HCT116 (cell line): ENCODE measurements at regions not wholly inside any gene's neighbourhood (a gene's known extent, or its start where the extent isn't known, plus 50 kb on each side); places are given as distances from the start of the nearest gene placed in this dataset.

ENCODE experiments used
- ATAC-seq: fragments of 200-7000 bp; cut with Tn5 transposase; 2 replicates; pipeline ENCODE4 v1.9.1; 2020; ENCODE audit warnings: mild to moderate bottlenecking, moderate library complexity
- BruUV-seq: library from RNA; stranded (reverse); fragments of 400-500 nt; replicated peaks from 2 replicates; lab custom pipeline; 2021; lab: Mats Ljungman, UMichigan
- CTCF ChIA-PET: fragments of 300-600 bp; sonication (Branson Sonifier 250); formaldehyde crosslinking; loops from one replicate; lab custom pipeline; 2021; ENCODE audit warnings: antibody characterized with exemption; lab: Charles Lee
- POLR2A ChIA-PET: fragments of 300-600, 350-600 bp; sonication (Branson Sonifier 250); formaldehyde crosslinking; loops from one replicate; lab custom pipeline; 2021; ENCODE audit warnings: antibody characterized with exemption; lab: Charles Lee
- RAD21 ChIA-PET, 2 experiments: fragments of 300-600 bp; sonication (Branson Sonifier 250); formaldehyde crosslinking; loops; one replicate each; lab custom pipeline; 2023; ENCODE audit warnings: low total read pairs in 2 of 2; ENCODE audit not compliant: uncharacterized antibody in 2 of 2, unreplicated experiment in 2 of 2, low non-redundant PET in 1 of 2; lab: Charles Lee
- DNase-seq: peaks from one replicate; pipeline ENCODE4 v3.0.0-alpha.2; 2010; ENCODE audit warnings: low read depth, low spot score
- H2AFZ ChIP-seq: fragments of 200-600 bp; shearing (Covaris generic), sonication (generic); 2 replicates; pipeline ENCODE4 v1.6.1; 2017; ENCODE audit warnings: low read depth, mixed run types, mixed read lengths, antibody characterized with exemption, low read length; ENCODE audit not compliant: poor library complexity, severe bottlenecking
- H3K27ac ChIP-seq: 2 replicates; pipeline ENCODE4 v1.5.1; 2012; ENCODE audit warnings: low read depth, low read length
- H3K27me3 ChIP-seq: fragments of 200-600 bp; sonication (generic); 2 replicates; pipeline ENCODE4 v1.6.1; 2016; ENCODE audit warnings: mixed run types, low read length, mixed read lengths; ENCODE audit not compliant: insufficient read depth
- H3K36me3 ChIP-seq, 2 experiments: fragments of 200-500 bp in 1 of 2; fragments of 200-600 bp in 1 of 2; sonication (Bioruptor generic) in 1 of 2; sonication (generic) in 1 of 2; 2 replicates each; pipeline versions ENCODE4 v1.5.1 to v1.6.1; 2014 to 2016; ENCODE audit warnings: low read length in 2 of 2, inconsistent platforms in 1 of 2, mixed read lengths in 1 of 2, mixed run types in 1 of 2; ENCODE audit not compliant: insufficient read depth in 2 of 2, control insufficient read depth in 1 of 2
- H3K4me1 ChIP-seq, 2 experiments: fragments of 200-600 bp in 1 of 2; sonication (generic) in 1 of 2; 2 replicates each; pipeline versions ENCODE4 v1.5.1 to v1.6.1; 2012 to 2017; ENCODE audit warnings: low read length in 2 of 2, inconsistent platforms in 1 of 2, mild to moderate bottlenecking in 1 of 2, mixed read lengths in 1 of 2, mixed run types in 1 of 2, moderate library complexity in 1 of 2; ENCODE audit not compliant: insufficient read depth in 2 of 2, control insufficient read depth in 1 of 2
- H3K4me2 ChIP-seq: fragments of 200-600 bp; sonication (generic); 2 replicates; pipeline ENCODE4 v1.6.1; 2017; ENCODE audit warnings: mixed run types, low read length, mixed read lengths
- H3K4me3 ChIP-seq, 2 experiments: fragments of 200-600 bp in 1 of 2; sonication (generic) in 1 of 2; replicated peaks in 1 of 2; 2 replicates each; pipeline ENCODE4 v1.5.1; 2011 to 2016; ENCODE audit warnings: low read length in 2 of 2, control low read depth in 1 of 2, low read depth in 1 of 2, mild to moderate bottlenecking in 1 of 2, mixed read lengths in 1 of 2, mixed run types in 1 of 2
- H3K79me2 ChIP-seq: fragments of 200-600 bp; sonication (generic); 2 replicates; pipeline ENCODE4 v1.6.1; 2017; ENCODE audit warnings: mild to moderate bottlenecking, mixed run types, low read length, moderate library complexity, mixed read lengths; ENCODE audit not compliant: insufficient read depth
- H3K9ac ChIP-seq: fragments of 200-600 bp; sonication (generic); 2 replicates; pipeline ENCODE4 v1.6.1; 2016; ENCODE audit warnings: low read length, mixed read lengths
- H3K9me2 ChIP-seq: fragments of 200-600 bp; sonication (generic), shearing (Covaris generic); 2 replicates; pipeline ENCODE4 v1.6.1; 2017; ENCODE audit warnings: mixed run types, mild to moderate bottlenecking, moderate library complexity; ENCODE audit not compliant: insufficient read depth
- H3K9me3 ChIP-seq, 2 experiments: fragments of 200-500 bp in 1 of 2; fragments of 200-600 bp in 1 of 2; sonication (Bioruptor generic) in 1 of 2; sonication (generic) in 1 of 2; 2 replicates each; pipeline ENCODE4 v1.6.1; 2014 to 2017; ENCODE audit warnings: low read length in 2 of 2, mixed read lengths in 2 of 2, inconsistent platforms in 1 of 2, low read depth in 1 of 2, mild to moderate bottlenecking in 1 of 2, mixed run types in 1 of 2, moderate library complexity in 1 of 2; ENCODE audit not compliant: control insufficient read depth in 1 of 2, insufficient read depth in 1 of 2
- H4K20me1 ChIP-seq: fragments of 200-600 bp; sonication (generic), shearing (Covaris generic); 2 replicates; pipeline ENCODE4 v1.6.1; 2017; ENCODE audit warnings: mixed run types, mild to moderate bottlenecking, moderate library complexity; ENCODE audit not compliant: insufficient read depth
- CBX3 ChIP-seq: IDR thresholded peaks from 2 replicates; pipeline ENCODE4 v1.6.1; 2012; ENCODE audit warnings: low read depth
- CEBPB ChIP-seq: IDR thresholded peaks from 2 replicates; pipeline ENCODE4 v1.6.1; 2012; ENCODE audit warnings: low read depth
- CTCF ChIP-seq, 3 experiments: fragments of 200-600 bp in 1 of 3; sonication (generic) in 1 of 3; IDR thresholded peaks in 2 of 3; conservative IDR thresholded peaks in 1 of 3; 2 replicates each; pipeline ENCODE4 v1.5.1; 2012 to 2017; ENCODE audit warnings: low read depth in 2 of 3, low read length in 2 of 3, antibody characterized with exemption in 1 of 3, borderline replicate concordance in 1 of 3, control low read depth in 1 of 3, mild to moderate bottlenecking in 1 of 3, mixed read lengths in 1 of 3, mixed run types in 1 of 3, moderate library complexity in 1 of 3; ENCODE audit not compliant: insufficient read depth in 1 of 3
- MAX ChIP-seq: IDR thresholded peaks from 2 replicates; pipeline ENCODE4 v1.6.1; 2012
- POLR2AphosphoS5 ChIP-seq: IDR thresholded peaks from 2 replicates; pipeline ENCODE4 v1.6.1; 2011; ENCODE audit warnings: mild to moderate bottlenecking, low read depth, low read length, moderate library complexity
- REST ChIP-seq: IDR thresholded peaks from 2 replicates; pipeline ENCODE4 v1.6.1; 2012; ENCODE audit warnings: low read depth
- TCF7L2 ChIP-seq: IDR thresholded peaks from 2 replicates; pipeline ENCODE4 v1.7.0; 2011; ENCODE audit warnings: borderline replicate concordance, inconsistent platforms; ENCODE audit not compliant: insufficient read depth, insufficient read length; ENCODE audit errors: extremely low read depth
- ZBTB33 ChIP-seq: IDR thresholded peaks from 2 replicates; pipeline ENCODE4 v1.6.1; 2011; ENCODE audit warnings: mild to moderate bottlenecking, low read length, moderate library complexity; ENCODE audit not compliant: insufficient replicate concordance; ENCODE audit errors: extremely low read depth
- ZNF274 ChIP-seq: fragments of 200-500 bp; sonication (Bioruptor generic); IDR thresholded peaks from 2 replicates; pipeline ENCODE4 v1.6.1; 2014; ENCODE audit warnings: mild to moderate bottlenecking, low read depth, low read length, inconsistent platforms
- intact Hi-C: fragments of 100-400 bp; cut with micrococcal nuclease; formaldehyde crosslinking; loops from 2 replicates; pipeline ENCODE4 v1.10.0; 2022

DNA sequence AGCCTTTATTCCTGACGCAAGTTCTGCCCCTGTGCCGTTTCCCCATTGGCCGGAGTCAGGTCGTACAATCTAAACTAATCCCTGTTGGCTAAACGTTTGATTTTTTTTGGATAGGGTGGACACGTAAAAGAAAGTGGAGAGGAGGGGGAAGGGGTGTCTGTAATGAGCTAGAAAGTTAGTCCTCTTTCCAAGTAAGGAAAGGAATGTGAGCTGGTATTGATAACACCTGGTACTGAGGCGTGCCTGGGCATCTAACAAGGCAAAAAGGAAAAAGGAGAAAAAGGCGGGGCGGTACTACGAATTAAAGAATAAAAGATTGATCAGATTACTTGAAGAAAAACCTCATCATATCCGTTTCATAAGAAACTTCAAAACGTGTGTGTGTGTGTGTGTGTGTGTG lies 665.2 kb downstream of the ANXA1 start:
- H3K4me1 ChIP-seq, result no peaks in the 10 kb centered on the region
- POLR2A ChIA-PET, result no interaction called here
- no TSS peak for BruUV-seq

More for the DNA sequence above, 665.2 kb downstream of the ANXA1 start:
- H3K27ac ChIP-seq, result no peak overlapping the region
- H3K4me2 ChIP-seq, result no peak overlapping the region
- intact Hi-C loops, result no loop called here
- RAD21 ChIA-PET, result no interaction called here
- DNase-seq (no peak), ATAC-seq (no peak)
- TF ChIP-seq REST (no peak), TCF7L2 (no peak), MAX (no peak), ZBTB33 (no peak), CEBPB (no peak), CTCF (IDR thresholded peaks at IDR 0.05 in 2 of 3, conservative IDR thresholded peaks at IDR 0.05 in 1 of 3; ENCODE audit: borderline replicate concordance in 1 of 3, insufficient read depth in 1 of 3, low read depth in 2 of 3, low read length in 2 of 3) (no peak), CBX3 (no peak), ZNF274 (no peak), POLR2AphosphoS5 (no peak)
- no peaks in the 10 kb centered on the region for H3K36me3 ChIP-seq
- no peaks in the 10 kb centered on the region for H3K9me2 ChIP-seq
- no peaks in the 10 kb centered on the region for H3K27me3 ChIP-seq
- H3K79me2 ChIP-seq, result no peaks in the 10 kb centered on the region
- H3K9ac ChIP-seq, result no peak overlapping the region
- no peaks in the 10 kb centered on the region for H3K9me3 ChIP-seq
- CTCF ChIA-PET, result no interaction called here
- H2AFZ ChIP-seq, result no peak overlapping the region
- no peaks in the 10 kb centered on the region for H4K20me1 ChIP-seq
- no peak overlapping the region for H3K4me3 ChIP-seq
